ENCODE measurements at regions not wholly inside any gene's neighbourhood (a gene's known extent, or its start where the extent isn't known, plus 50 kb on each side); places are given as distances from the start of the nearest gene placed in this dataset.

DNA sequence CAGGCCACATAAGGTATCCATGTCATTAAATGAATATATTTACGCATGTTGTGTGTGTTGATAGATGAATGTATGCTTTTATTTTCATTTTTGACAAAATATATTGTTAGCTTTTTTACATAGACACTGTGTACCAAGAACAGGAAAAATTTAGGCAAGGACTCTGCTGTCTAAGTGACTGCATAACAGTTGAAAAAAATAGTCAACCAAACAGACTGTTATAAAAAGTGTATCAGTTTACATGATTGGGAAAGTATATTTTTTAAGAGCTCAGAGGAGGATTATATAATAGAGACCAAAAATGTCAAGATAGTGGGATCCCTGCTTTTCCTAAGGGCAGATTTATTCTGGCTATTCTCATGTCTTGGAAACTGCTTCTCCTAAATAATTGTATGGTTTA is 858.0 kb downstream of the SLITRK1 start:
- Histone ChIP-seq H3K4me3 (no peak overlapping the region), H3K4me1 (no peaks in the 10 kb centered on the region), H3K36me3 (no peaks in the 10 kb centered on the region), H3K9me3 (peaks cover 0 to 5% (median 0%) of the 10 kb centered on the region in 3 donors), H3K27ac (no peak overlapping the region), H3K27me3 (no peaks in the 10 kb centered on the region)
- no peak for TF ChIP-seq EP300 (IDR thresholded peaks at IDR 0.05)
- TF ChIP-seq POLR2AphosphoS5 (IDR thresholded peaks at IDR 0.05) = no peak
- no peak for TF ChIP-seq POLR2A (IDR thresholded peaks at IDR 0.05)
- no peak for TF ChIP-seq CTCF (IDR thresholded peaks at IDR 0.05)
- ATAC-seq = no peak
- 100% methylated on average over 1 of the region's 1 CpG for WGBS, 2 donors (ENCODE audit: low coverage in 1 of 2)

DNA sequence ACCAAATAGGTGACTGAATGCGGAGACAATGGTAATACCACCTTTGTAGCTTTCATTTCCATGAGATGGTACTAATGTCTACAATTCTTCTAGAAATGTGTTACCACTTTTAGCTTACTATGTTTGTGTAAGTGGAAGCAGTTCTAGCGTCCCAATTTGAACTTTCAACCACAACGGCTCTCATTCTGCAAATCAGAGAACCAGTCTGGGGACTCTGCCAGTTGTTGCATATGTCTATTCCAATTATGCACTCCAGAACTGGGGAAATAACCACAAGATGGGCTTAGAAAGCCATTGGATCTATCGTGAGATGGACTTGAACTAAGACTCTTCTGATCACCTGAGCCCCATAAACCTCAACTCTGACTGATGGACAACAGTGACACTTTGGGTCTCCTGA is 862.3 kb downstream of the SLITRK1 start:
- WGBS, 2 donors (ENCODE audit: low coverage in 1 of 2) = 81 to 83% methylated on average over 3 to 4 of the region's 4 CpGs
- H3K4me3 ChIP-seq = no peak overlapping the region
- no peaks in the 10 kb centered on the region for H3K36me3 ChIP-seq
- TF ChIP-seq CTCF (IDR thresholded peaks at IDR 0.05) (no peak), POLR2A (IDR thresholded peaks at IDR 0.05) (no peak), EP300 (IDR thresholded peaks at IDR 0.05) (no peak), POLR2AphosphoS5 (IDR thresholded peaks at IDR 0.05) (no peak)
- no peaks in the 10 kb centered on the region for H3K9me3 ChIP-seq
- ATAC-seq = no peak
- H3K27ac ChIP-seq = no peak overlapping the region
- no peaks in the 10 kb centered on the region for H3K27me3 ChIP-seq
- no peaks in the 10 kb centered on the region for H3K4me1 ChIP-seq

GRCh38 chr13:83009987-83010386 is 872.3 kb downstream of the SLITRK1 start:
- WGBS, 2 donors (ENCODE audit: low coverage in 1 of 2) = 35% methylated on average over 2 of the region's 2 CpGs; no CpG with 5 or more reads in 1 of the 2 donors
- H3K27me3 ChIP-seq = no peaks in the 10 kb centered on the region
- no peak overlapping the region for H3K4me3 ChIP-seq
- H3K9me3 ChIP-seq = no peaks in the 10 kb centered on the region
- H3K36me3 ChIP-seq = no peaks in the 10 kb centered on the region
- H3K4me1 ChIP-seq = no peaks in the 10 kb centered on the region
- TF ChIP-seq CTCF (IDR thresholded peaks at IDR 0.05) (no peak), POLR2A (IDR thresholded peaks at IDR 0.05) (no peak), EP300 (IDR thresholded peaks at IDR 0.05) (no peak), POLR2AphosphoS5 (IDR thresholded peaks at IDR 0.05) (no peak)
- H3K27ac ChIP-seq = no peak overlapping the region
- ATAC-seq = no peak

- no peak for ATAC-seq
- no peaks in the 10 kb centered on the region for H3K36me3 ChIP-seq
- no peaks in the 10 kb centered on the region for H3K27me3 ChIP-seq
- H3K4me1 ChIP-seq = no peaks in the 10 kb centered on the region
- 61 to 76% methylated on average over 3 of the region's 3 CpGs for WGBS, 2 donors (ENCODE audit: low coverage in 1 of 2)
- H3K9me3 ChIP-seq = no peaks in the 10 kb centered on the region
- no peak overlapping the region for H3K4me3 ChIP-seq
- TF ChIP-seq CTCF (IDR thresholded peaks at IDR 0.05) = no peak
- TF ChIP-seq POLR2A (IDR thresholded peaks at IDR 0.05) = no peak
- no peak for TF ChIP-seq EP300 (IDR thresholded peaks at IDR 0.05)
- no peak for TF ChIP-seq POLR2AphosphoS5 (IDR thresholded peaks at IDR 0.05)
- no peak overlapping the region for H3K27ac ChIP-seq
These were observed 873.9 kb downstream of the SLITRK1 start for GRCh38 chr13:83008212-83008929.

DNA sequence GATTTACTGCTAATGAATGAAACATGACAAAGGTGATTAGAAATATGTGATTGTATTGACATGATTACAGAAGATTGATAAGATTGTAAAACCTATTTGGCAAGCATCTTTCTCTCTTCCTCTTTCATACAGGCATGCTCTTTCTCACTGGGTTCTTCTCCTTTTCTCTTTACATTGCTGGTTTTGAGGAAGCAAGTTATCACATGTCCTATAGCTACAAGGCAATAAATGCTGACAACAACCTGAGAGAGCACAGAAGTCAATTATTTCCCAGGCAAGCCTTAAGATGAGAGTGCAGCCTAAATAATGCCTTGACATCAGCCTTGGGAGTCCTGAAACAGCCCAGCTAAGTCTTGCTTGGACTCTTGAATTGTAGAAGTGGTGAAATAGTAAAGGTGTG is 875.0 kb downstream of the SLITRK1 start:
- H3K4me3 ChIP-seq = no peak overlapping the region
- no peaks in the 10 kb centered on the region for H3K36me3 ChIP-seq
- H3K27me3 ChIP-seq = no peaks in the 10 kb centered on the region
- TF ChIP-seq POLR2AphosphoS5 (IDR thresholded peaks at IDR 0.05) (no peak), CTCF (IDR thresholded peaks at IDR 0.05) (no peak), EP300 (IDR thresholded peaks at IDR 0.05) (no peak), POLR2A (IDR thresholded peaks at IDR 0.05) (no peak)
- ATAC-seq = no peak
- no peaks in the 10 kb centered on the region for H3K4me1 ChIP-seq
- no peak overlapping the region for H3K27ac ChIP-seq
- no peaks in the 10 kb centered on the region for H3K9me3 ChIP-seq

Data from gastroesophageal sphincter (tissue), 4 donors.